ENCODE measurements at regions not wholly inside any gene's neighbourhood (a gene's known extent, or its start where the extent isn't known, plus 50 kb on each side); places are given as distances from the start of the nearest gene placed in this dataset.
"Not testable (repeated sequence)": the region's sequence is repeated elsewhere in the genome, so short reads cannot be mapped to it uniquely, and the experiment has no call there.

- H3K4me3 ChIP-seq (ENCODE audit: low read depth, low read length), result no peak overlapping the region
- TF ChIP-seq, protein P1, sequence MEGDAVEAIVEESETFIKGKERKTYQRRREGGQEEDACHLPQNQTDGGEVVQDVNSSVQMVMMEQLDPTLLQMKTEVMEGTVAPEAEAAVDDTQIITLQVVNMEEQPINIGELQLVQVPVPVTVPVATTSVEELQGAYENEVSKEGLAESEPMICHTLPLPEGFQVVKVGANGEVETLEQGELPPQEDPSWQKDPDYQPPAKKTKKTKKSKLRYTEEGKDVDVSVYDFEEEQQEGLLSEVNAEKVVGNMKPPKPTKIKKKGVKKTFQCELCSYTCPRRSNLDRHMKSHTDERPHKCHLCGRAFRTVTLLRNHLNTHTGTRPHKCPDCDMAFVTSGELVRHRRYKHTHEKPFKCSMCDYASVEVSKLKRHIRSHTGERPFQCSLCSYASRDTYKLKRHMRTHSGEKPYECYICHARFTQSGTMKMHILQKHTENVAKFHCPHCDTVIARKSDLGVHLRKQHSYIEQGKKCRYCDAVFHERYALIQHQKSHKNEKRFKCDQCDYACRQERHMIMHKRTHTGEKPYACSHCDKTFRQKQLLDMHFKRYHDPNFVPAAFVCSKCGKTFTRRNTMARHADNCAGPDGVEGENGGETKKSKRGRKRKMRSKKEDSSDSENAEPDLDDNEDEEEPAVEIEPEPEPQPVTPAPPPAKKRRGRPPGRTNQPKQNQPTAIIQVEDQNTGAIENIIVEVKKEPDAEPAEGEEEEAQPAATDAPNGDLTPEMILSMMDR (conservative IDR thresholded peaks at IDR 0.05; ENCODE audit: low read depth, low read length), result no peak
- peak; percentile 57 for DNase-seq (ENCODE audit: low read depth)
Observed at GRCh38 chr3:103511891-103512290, 1077.1 kb downstream of the ZPLD1 start.

DNA sequence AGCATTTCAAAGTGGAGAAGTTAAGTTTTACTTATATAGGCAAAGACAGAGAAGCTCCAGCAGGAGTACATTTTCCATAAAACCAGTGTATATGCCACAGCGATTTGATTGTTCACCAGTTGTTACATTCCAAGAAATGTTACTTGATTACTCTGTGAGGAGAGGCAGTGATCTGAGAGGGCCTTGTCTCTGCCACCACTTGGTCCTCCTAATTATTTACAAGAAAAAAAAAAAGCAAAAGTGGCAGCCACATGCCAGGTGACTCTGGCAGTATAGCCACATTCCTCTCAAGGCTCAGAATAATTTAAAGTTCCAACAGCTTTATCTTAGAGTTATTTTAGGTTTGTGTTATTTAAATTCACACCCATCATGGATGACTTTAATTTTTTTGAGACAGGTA lies 1077.8 kb downstream of the ZPLD1 start:
- DNase-seq (ENCODE audit: low read depth), result no peak

GRCh38 chr3:103513003-103513402 lies 1078.2 kb downstream of the ZPLD1 start:
- TF ChIP-seq, protein P1 (conservative IDR thresholded peaks at IDR 0.05; ENCODE audit: low read depth, low read length), result no peak
- no peak for DNase-seq (ENCODE audit: low read depth)
- no peak overlapping the region for H3K4me3 ChIP-seq (ENCODE audit: low read depth, low read length)

More for the DNA sequence above, 1077.8 kb downstream of the ZPLD1 start:
- no peak overlapping the region for H3K4me3 ChIP-seq (ENCODE audit: low read depth, low read length)
- TF ChIP-seq, protein P1 (conservative IDR thresholded peaks at IDR 0.05; ENCODE audit: low read depth, low read length), result no peak

GRCh38 chr3:103515116-103515515 lies 1080.3 kb downstream of the ZPLD1 start:
- TF ChIP-seq, protein P1 (conservative IDR thresholded peaks at IDR 0.05; ENCODE audit: low read depth, low read length), result no peak
- no peak overlapping the region for H3K4me3 ChIP-seq (ENCODE audit: low read depth, low read length)
- no peak for DNase-seq (ENCODE audit: low read depth)

- H3K4me3 ChIP-seq (ENCODE audit: low read depth, low read length), result no peak overlapping the region
- TF ChIP-seq, protein P1 (conservative IDR thresholded peaks at IDR 0.05; ENCODE audit: low read depth, low read length), result no peak
Observed at GRCh38 chr3:103516950-103517349, 1082.1 kb downstream of the ZPLD1 start.

DNA sequence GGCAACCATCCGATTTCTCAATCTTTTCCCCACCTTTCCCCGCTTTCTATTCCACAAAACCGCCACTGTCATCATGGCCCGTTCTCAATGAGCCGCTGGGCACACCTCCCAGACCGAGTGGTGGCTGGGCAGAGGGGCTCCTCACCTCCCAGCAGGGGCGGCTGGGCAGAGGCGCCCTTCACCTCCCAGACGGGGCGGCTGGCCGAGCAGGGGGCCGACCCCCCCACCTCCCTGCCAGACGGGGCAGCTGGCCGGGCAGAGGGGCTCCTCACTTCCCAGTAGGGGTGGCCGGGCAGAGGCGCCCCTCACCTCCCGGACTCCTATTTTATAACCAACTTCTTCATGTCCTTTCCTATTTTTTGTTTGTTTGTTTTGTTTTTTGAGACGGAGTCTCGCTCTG lies 1096.5 kb downstream of the ZPLD1 start:
- not testable (repeated sequence) for H3K4me3 ChIP-seq (ENCODE audit: low read depth, low read length); DNase-seq (ENCODE audit: low read depth)

More at GRCh38 chr3:103516950-103517349, 1082.1 kb downstream of the ZPLD1 start:
- DNase-seq (ENCODE audit: low read depth), result no peak

DNA sequence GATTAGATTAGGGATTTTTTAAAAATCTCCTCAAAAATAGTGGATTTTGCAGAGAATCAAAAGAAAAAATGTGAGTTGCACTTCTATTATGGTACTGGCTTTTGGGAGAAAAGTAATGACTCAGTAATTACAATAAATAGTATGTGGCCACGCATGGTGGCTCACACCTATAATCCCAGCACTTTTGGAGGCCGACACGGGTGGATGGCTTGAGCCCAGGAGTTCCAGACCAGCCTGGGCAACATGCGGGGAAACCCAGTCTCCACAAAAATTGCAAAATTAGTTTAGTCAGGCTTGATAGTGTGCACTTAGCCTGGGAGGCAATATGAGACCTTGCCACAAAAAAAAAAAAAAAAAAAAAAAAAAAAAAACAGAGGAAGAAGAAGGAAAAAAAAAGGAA lies 1098.2 kb downstream of the ZPLD1 start:
- TF ChIP-seq, protein P1 (conservative IDR thresholded peaks at IDR 0.05; ENCODE audit: low read depth, low read length), result no peak
- no peak for DNase-seq (ENCODE audit: low read depth)
- no peak overlapping the region for H3K4me3 ChIP-seq (ENCODE audit: low read depth, low read length)
